NCI-H345 treated with DMSO at 0.1 percent for 48 hours (cell line): ENCODE measurements at regions not wholly inside any gene's neighbourhood (a gene's known extent, or its start where the extent isn't known, plus 50 kb on each side); places are given as distances from the start of the nearest gene placed in this dataset.
"Not testable (repeated sequence)": the region's sequence is repeated elsewhere in the genome, so short reads cannot be mapped to it uniquely, and the experiment has no call there.

ENCODE experiments used
- DNase-seq: peaks from one replicate; lab custom pipeline; 2025; ENCODE audit not compliant: unreplicated experiment; lab: John Stamatoyannopoulos, UW

- not testable (repeated sequence) for DNase-seq
Measured at GRCh38 chr5:163116618-163117017, 320.8 kb upstream of the CCNG1 start.

GRCh38 chr5:163134061-163134460 is 303.3 kb upstream of the CCNG1 start:
- DNase-seq: no peak

DNA sequence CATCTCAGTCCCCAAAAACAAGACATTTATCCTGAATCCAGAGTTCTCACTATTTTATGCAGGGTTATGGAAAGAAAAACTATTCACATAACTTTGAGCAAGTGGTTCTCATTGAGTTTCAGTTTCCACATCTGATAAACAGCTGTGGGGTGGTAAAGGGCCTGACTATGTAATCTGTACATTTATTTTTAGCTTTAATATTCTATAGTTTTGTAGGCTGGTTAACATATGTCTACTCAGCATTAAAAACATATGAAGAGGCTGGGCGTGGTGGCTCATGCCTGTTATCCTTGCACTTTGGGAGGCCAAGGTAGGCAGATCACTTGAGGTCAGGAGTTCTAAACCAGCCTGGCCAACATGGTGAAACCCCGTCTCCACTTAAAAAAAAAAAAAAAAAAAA is 301.5 kb upstream of the CCNG1 start:
- DNase-seq: no peak

GRCh38 chr5:163161512-163161911 is 275.9 kb upstream of the CCNG1 start:
- no peak for DNase-seq

GRCh38 chr5:163162645-163163044 is 274.8 kb upstream of the CCNG1 start:
- no peak for DNase-seq

- no peak for DNase-seq
Measured at GRCh38 chr5:163163858-163164257, 273.5 kb upstream of the CCNG1 start.

DNA sequence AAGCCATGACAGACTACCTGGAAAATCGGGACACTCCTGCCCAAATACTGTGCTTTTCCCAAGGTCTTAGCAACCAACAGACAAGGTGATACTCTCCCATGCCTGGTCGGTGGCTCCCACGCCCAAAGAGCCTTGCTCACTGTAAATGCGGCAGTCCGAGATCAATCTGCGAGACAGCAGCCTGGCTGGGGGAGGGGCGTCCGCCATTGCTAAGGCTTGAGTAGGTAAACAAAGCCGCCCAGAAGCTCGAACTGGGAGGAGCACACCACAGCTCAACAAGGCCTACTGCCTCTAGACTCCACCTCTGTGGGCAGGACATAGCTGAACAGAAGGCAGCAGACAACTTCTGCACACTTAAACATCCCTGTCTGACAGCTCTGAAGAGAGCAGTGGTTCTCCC is 272.1 kb upstream of the CCNG1 start:
- no peak for DNase-seq

DNA sequence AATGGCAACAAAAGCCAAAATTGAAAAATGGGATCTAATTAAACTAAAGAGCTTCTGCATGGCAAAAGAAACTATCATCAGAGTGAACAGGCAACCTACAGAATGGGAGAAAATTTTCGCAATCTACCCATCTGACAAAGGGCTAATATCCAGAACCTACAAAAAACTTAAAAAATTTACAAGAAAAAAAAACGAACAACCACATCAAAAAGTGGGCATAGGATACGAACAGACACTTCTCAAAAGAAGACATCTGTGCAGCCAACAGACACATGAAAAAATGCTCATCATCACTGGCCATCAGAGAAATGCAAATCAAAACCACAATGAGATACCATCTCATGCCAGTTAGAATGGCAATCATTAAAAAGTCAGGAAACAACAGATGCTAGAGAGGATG is 267.2 kb upstream of the CCNG1 start:
- DNase-seq: not testable (repeated sequence)

DNA sequence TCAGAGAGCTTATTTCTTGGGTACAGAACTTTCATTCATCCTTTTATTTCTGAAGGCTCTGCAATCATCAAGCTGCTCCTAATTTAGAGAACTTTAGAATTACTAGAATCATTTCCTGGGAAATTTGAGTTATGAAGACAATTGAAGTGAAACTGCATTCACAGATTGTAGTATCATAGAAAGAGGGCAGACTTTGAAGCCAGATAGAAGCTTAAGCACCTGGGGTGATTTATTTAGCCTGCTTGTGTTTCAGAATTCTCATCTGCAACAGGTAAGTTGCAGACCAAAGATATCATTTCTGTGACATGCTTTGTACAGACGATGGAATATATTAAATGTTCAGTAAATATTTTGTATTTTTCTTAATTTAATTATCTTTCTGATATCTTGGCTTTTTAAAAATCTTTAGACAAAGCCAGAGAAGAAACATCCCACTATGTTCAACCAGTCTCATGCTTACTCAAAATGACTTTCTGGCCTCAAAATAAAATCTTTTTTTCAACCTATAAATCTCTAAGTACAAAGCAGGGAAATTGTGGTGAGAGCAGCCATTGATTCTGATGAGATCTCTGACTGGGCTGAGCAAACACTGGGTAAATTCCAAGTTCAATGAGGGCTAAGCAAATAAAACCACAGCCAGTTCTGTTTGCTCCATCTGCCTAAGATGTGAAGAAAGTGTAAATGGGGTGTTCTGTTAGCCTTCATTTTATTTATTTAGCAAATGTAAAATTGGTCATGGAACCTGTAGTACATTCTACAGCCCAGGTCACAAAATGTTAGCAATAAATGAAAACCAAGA is 264.7 kb upstream of the CCNG1 start:
- DNase-seq: no peak

- no peak for DNase-seq
Measured at GRCh38 chr5:163177971-163178370, 259.4 kb upstream of the CCNG1 start.

DNA sequence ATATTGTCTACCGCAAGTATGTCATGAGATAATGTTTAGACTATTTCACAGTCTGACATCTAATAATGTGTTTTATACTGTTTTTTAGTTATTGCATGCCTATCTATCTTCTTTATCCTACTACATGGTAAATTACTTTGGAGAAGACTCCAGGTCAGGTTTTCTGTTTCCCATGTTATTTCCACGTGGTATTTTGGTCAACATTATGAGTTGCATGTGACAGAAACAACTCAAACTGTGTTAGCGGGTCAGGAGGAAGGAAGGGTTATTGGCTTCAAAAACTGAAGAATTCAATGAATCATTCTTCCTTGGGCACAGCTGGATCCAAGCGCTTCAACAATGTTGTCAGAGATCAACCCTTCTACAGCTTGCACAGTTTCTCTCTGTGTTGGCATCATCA is 252.1 kb upstream of the CCNG1 start:
- no peak for DNase-seq

DNA sequence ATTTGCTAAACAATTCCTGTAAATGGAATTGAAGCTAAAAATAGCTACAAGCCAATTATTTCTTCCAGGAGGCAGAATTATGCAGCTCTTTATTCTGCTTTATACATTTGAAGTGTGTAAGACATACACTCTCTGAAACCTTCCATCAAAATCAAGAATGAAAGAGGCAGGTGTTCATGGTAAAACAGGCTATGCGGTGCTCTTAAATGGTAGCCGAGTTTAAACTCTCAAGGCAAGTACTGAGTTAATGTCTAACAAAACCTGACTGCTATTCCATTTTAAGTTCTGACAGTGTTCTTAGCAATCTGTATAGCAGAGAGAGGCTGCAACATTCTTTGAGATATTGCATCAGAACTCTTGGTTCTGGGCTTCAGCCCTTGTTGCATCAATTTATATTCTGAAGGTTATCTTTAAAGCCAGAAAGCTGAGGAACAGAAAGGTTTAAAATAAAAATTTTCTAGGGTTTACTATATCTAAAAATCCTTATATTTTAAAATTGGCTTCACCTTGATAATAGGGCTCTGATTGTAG is 248.3 kb upstream of the CCNG1 start:
- no peak for DNase-seq

- DNase-seq: no peak
Measured at GRCh38 chr5:163190283-163190682, 247.1 kb upstream of the CCNG1 start.

- no peak for DNase-seq
Measured at GRCh38 chr5:163190784-163191183, 246.6 kb upstream of the CCNG1 start.

- DNase-seq: no peak
Measured at GRCh38 chr5:163193886-163194285, 243.5 kb upstream of the CCNG1 start.

DNA sequence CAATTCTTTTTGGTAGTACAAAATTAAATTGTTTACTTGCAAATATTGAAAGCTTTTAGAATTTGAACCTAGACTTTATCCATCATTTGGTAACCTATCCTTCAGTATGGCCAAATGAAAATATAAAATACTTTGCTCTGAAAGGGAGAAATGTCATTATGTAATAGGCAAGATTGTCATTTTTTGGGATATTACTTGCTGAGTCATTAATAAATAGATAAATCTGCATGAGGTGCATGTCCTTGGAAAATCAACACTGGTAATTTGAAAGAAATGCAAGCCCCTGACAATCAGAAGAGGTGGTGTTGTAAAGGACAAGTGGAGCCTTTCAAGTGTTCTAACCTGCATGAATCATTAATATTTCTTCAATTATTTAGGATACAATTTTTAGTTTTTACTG is 231.8 kb upstream of the CCNG1 start:
- DNase-seq: no peak

- no peak for DNase-seq
Measured at GRCh38 chr5:163221581-163221980, 215.8 kb upstream of the CCNG1 start.

DNA sequence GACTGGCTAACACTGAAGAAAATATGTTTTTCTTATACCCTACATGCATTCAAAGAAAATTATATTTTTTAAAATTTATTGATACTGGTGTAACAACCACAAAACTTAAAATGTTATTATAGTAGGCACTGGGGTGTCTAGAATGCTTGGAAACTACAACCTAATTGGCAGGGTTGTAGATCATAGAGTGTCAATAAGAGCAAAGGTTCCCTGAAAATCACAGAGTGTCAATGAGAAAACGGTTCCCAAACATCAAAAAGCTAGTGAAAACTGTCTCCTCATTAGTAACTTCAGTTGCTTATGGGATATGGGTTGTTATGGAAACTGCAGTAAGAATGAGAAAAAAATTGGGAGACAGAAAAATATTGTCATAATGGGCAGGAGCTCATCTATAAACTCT is 214.4 kb upstream of the CCNG1 start:
- DNase-seq: no peak

DNA sequence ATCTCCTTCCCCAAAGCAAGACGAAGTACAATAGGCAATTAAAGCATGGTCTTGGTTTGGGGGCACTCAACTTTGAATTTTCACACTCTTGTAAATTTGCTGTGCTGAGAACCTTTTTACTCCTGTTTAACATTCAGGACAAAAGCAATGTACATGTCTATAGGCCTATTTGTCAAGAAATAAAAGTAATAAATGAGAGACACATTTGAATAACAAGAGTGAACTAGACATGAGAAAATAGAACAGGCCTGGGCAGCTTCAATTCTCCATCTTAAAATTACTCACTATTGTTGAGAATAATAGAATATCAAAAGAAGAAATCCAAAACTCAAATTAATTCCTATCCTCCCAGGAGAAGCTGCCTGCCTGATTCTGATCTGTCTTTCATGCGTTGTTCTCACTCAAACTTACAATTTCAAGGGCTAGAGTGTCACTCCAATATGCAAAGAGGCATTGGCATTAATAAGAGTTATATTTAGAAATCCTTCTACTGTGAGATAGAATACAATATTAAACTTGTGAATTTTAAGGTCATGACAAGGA is 192.9 kb upstream of the CCNG1 start:
- DNase-seq: no peak

- DNase-seq: no peak
Measured at GRCh38 chr5:163245584-163245983, 191.8 kb upstream of the CCNG1 start.

GRCh38 chr5:163248333-163248732 is 189.1 kb upstream of the CCNG1 start:
- DNase-seq: no peak

DNA sequence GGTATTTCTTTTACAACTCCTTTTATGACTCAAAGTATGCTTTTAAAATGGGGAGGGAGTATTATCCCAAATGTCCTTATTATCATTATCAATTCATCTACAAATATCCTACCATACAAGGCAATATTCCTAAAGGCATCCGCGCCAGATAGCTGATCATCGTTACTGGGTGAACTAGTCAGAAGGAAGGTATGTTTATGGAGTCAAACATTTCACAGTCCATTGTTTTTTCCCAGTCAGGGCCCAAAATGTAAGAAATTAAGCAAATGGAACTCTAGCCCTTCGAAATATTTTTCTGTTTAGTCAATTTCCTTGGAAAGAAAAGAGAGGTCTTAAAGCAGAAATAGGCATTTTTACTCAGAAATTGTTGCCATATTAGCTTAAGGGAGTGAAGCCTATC is 188.5 kb upstream of the CCNG1 start:
- no peak for DNase-seq

GRCh38 chr5:163252950-163253349 is 184.4 kb upstream of the CCNG1 start:
- DNase-seq: no peak
